PC-3 (cell line): ENCODE measurements at regions not wholly inside any gene's neighbourhood (a gene's known extent, or its start where the extent isn't known, plus 50 kb on each side); places are given as distances from the start of the nearest gene placed in this dataset.

Source experiments
- ATAC-seq: fragments of 200-7000 bp; cut with Tn5 transposase; 2 replicates; pipeline ENCODE4 v1.9.1; 2020; ENCODE audit warnings: mild to moderate bottlenecking, moderate library complexity
- BruUV-seq: library from RNA; stranded (reverse); fragments of 400-500 nt; replicated peaks from 2 replicates; lab custom pipeline; 2021; lab: Mats Ljungman, UMichigan
- CTCF ChIA-PET: fragments of 300-600 bp; sonication (Branson Sonifier 250); formaldehyde crosslinking; loops from one replicate; lab custom pipeline; 2022; ENCODE audit warnings: antibody characterized with exemption; lab: Charles Lee
- POLR2A ChIA-PET: fragments of 300-600 bp; sonication (Branson Sonifier 250); formaldehyde crosslinking; loops from one replicate; lab custom pipeline; 2022; ENCODE audit warnings: antibody characterized with exemption; ENCODE audit not compliant: unreplicated experiment; lab: Charles Lee
- DNase-seq: peaks from one replicate; pipeline ENCODE4 v3.0.0-alpha.2; 2015
- H2AFZ ChIP-seq: fragments of 300-600 bp; sonication (generic); 2 replicates; pipeline ENCODE4 v1.6.0; 2016; ENCODE audit warnings: antibody characterized with exemption, low read length
- H3F3A ChIP-seq: fragments of 300-600 bp; sonication (generic); one replicate; pipeline ENCODE4 v1.6.0; 2017; ENCODE audit warnings: antibody characterized with exemption, low read length, control low read depth, mild to moderate bottlenecking; ENCODE audit not compliant: unreplicated experiment
- H3K27ac ChIP-seq: fragments of 300-600 bp; sonication (generic); 2 replicates; pipeline ENCODE4 v1.5.1; 2016; ENCODE audit warnings: mild to moderate bottlenecking, low read length
- H3K27me3 ChIP-seq: fragments of 300-600 bp; sonication (generic); 2 replicates; pipeline ENCODE4 v1.6.1; 2016; ENCODE audit warnings: low read length, mixed read lengths
- H3K36me3 ChIP-seq: fragments of 300-600 bp; sonication (generic); 2 replicates; pipeline ENCODE4 v1.6.1; 2016; ENCODE audit warnings: low read depth, mixed run types, low read length, mixed read lengths
- H3K4me1 ChIP-seq: fragments of 300-600 bp; sonication (generic); 2 replicates; pipeline ENCODE4 v1.5.1; 2016; ENCODE audit warnings: low read length; ENCODE audit not compliant: insufficient read depth
- H3K4me2 ChIP-seq: fragments of 300-600 bp; sonication (generic); 2 replicates; pipeline ENCODE4 v1.6.0; 2016; ENCODE audit warnings: low read length
- H3K4me3 ChIP-seq: fragments of 300-600 bp; sonication (generic); 2 replicates; pipeline ENCODE4 v1.5.1; 2016; ENCODE audit warnings: mild to moderate bottlenecking, low read length, mixed read lengths
- H3K79me2 ChIP-seq: fragments of 300-600 bp; sonication (generic); 2 replicates; pipeline ENCODE4 v1.6.1; 2017; ENCODE audit warnings: low read length, mixed read lengths
- H3K9ac ChIP-seq: fragments of 300-600 bp; sonication (generic); 2 replicates; pipeline ENCODE4 v1.6.0; 2016; ENCODE audit warnings: mild to moderate bottlenecking, low read length
- H3K9me2 ChIP-seq: fragments of 300-600 bp; sonication (generic); replicated peaks from 2 replicates; pipeline ENCODE4 v1.6.1; 2016; ENCODE audit warnings: mixed run types, low read length, mixed read lengths
- H3K9me3 ChIP-seq: fragments of 300-600 bp; sonication (generic); 2 replicates; pipeline ENCODE4 v1.6.1; 2016; ENCODE audit warnings: low read length, mixed read lengths
- H4K20me1 ChIP-seq: fragments of 300-600 bp; sonication (generic); 2 replicates; pipeline ENCODE4 v1.6.1; 2016; ENCODE audit warnings: low read length, mixed read lengths
- EZH2 ChIP-seq: fragments of 300-600 bp; sonication (generic); IDR thresholded peaks from one replicate; pipeline ENCODE4 v1.6.1; 2017; ENCODE audit warnings: antibody characterized with exemption, mild to moderate bottlenecking, low read length; ENCODE audit not compliant: unreplicated experiment
- EZH2phosphoT487 ChIP-seq: fragments of 300-600 bp; sonication (generic); IDR thresholded peaks from 2 replicates; pipeline ENCODE4 v1.6.1; 2018; ENCODE audit warnings: mild to moderate bottlenecking, antibody characterized with exemption, low read length, borderline replicate concordance
- intact Hi-C: fragments of 100-400 bp; cut with micrococcal nuclease; formaldehyde crosslinking; loops from 2 replicates; pipeline ENCODE4 v1.9.0; 2023
- TF ChIP-seq, protein P1 (sequence below): fragments of 300-600 bp; sonication (generic); conservative IDR thresholded peaks from 2 replicates; pipeline ENCODE4 v1.5.1; 2017; ENCODE audit warnings: antibody characterized with exemption, low read depth, mild to moderate bottlenecking, low read length

DNA sequence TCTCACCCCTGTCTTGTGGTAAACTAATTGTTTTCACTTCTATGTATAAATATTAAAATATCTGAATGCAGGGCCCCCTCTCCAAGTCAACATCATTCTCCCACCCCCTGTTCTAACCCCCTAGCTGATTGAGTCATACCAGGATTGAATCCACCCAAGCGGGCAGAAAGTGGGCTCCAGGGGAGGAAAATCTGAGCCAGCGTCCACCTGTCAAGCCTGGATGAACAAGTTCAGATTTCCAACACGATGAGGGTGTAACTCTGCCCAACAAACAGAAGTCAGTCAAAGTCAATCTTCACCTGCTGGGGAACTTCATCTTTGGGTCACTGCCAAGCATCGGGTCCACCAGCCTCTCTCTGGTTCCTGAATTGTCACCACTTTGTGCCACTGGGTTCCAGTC, 162.9 kb upstream of the CELF2 start:
- no peaks in the 10 kb centered on the region for H3K9me3 ChIP-seq
- no peaks in the 10 kb centered on the region for H3K9me2 ChIP-seq
- intact Hi-C loops = no loop called here
- POLR2A ChIA-PET = no interaction called here
- DNase-seq = no peak
- H3K4me3 ChIP-seq = no peak overlapping the region
- no peak overlapping the region for H3K9ac ChIP-seq
- H3F3A ChIP-seq = no peaks in the 10 kb centered on the region
- no peaks in the 10 kb centered on the region for H4K20me1 ChIP-seq
- no peaks in the 10 kb centered on the region for H3K36me3 ChIP-seq
- H3K4me1 ChIP-seq = no peaks in the 10 kb centered on the region
- TF ChIP-seq EZH2 (no peak), EZH2phosphoT487 (no peak)
- TF ChIP-seq, protein P1, sequence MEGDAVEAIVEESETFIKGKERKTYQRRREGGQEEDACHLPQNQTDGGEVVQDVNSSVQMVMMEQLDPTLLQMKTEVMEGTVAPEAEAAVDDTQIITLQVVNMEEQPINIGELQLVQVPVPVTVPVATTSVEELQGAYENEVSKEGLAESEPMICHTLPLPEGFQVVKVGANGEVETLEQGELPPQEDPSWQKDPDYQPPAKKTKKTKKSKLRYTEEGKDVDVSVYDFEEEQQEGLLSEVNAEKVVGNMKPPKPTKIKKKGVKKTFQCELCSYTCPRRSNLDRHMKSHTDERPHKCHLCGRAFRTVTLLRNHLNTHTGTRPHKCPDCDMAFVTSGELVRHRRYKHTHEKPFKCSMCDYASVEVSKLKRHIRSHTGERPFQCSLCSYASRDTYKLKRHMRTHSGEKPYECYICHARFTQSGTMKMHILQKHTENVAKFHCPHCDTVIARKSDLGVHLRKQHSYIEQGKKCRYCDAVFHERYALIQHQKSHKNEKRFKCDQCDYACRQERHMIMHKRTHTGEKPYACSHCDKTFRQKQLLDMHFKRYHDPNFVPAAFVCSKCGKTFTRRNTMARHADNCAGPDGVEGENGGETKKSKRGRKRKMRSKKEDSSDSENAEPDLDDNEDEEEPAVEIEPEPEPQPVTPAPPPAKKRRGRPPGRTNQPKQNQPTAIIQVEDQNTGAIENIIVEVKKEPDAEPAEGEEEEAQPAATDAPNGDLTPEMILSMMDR = no peak
- no peak for ATAC-seq
- H2AFZ ChIP-seq = no peak overlapping the region
- H3K79me2 ChIP-seq = no peaks in the 10 kb centered on the region
- CTCF ChIA-PET = no interaction called here
- no TSS peak for BruUV-seq
- no peak overlapping the region for H3K4me2 ChIP-seq
- no peak overlapping the region for H3K27ac ChIP-seq
- no peaks in the 10 kb centered on the region for H3K27me3 ChIP-seq

DNA sequence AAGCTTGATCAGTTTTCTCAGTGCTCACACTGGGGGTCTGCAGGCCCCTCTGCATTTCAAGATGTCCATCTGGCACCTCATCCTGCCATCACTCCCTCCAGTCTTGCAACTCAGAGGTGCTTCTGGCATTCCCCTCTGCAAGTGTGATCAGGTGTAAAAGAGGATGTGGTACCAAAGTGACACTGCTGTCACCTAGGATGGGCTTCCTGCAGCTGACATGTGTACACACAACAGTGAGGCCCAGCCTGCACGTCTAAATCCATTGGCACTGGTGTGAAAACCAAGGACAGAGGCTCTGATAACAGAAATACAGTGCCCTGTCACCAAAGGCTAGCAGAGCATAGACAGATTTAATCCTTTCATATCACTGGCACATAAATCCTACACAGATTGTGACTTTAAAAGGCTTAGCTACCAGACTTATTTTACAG, 162.5 kb upstream of the CELF2 start:
- no peak overlapping the region for H3K27ac ChIP-seq
- H3K9ac ChIP-seq = no peak overlapping the region
- H3K9me2 ChIP-seq = no peaks in the 10 kb centered on the region
- H4K20me1 ChIP-seq = no peaks in the 10 kb centered on the region
- TF ChIP-seq EZH2phosphoT487 (no peak), EZH2 (no peak)
- no peak for ATAC-seq
- CTCF ChIA-PET = no interaction called here
- H3K27me3 ChIP-seq = no peaks in the 10 kb centered on the region
- H3F3A ChIP-seq = no peaks in the 10 kb centered on the region
- H3K9me3 ChIP-seq = no peaks in the 10 kb centered on the region
- H3K4me1 ChIP-seq = no peaks in the 10 kb centered on the region
- no peak overlapping the region for H3K4me2 ChIP-seq
- H3K36me3 ChIP-seq = no peaks in the 10 kb centered on the region
- no TSS peak for BruUV-seq
- POLR2A ChIA-PET = no interaction called here
- H2AFZ ChIP-seq = no peak overlapping the region
- intact Hi-C loops = no loop called here
- no peak for DNase-seq
- H3K4me3 ChIP-seq = no peak overlapping the region
- no peaks in the 10 kb centered on the region for H3K79me2 ChIP-seq

DNA sequence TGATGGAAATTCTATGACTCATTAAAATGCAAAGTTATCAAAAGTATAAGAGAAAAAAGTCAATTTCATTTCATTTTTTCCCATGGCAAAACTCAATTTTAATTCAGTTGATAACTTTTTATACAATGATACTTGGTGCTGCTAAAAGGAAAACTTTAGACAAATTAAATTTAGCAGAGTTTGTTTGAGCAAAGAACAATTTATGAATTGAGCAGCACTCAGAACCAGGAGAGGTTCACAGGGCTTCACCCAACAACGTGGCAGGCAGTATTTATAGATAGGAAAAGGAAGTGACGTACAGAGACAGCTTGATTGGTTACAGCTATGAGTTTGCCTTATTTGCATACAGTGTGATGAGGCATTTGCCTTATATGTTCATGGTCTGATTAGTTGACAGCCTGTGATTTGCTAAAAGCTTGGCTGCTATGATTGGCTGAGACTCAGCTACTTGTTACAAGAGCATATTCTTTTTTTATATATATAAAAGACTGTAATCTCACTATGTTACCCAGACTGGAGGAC, 157.2 kb upstream of the CELF2 start:
- no peaks in the 10 kb centered on the region for H3K36me3 ChIP-seq
- H3K4me1 ChIP-seq = no peaks in the 10 kb centered on the region
- TF ChIP-seq EZH2phosphoT487 (no peak), EZH2 (no peak)
- TF ChIP-seq, protein P1 = no peak
- H4K20me1 ChIP-seq = no peaks in the 10 kb centered on the region
- H3K4me2 ChIP-seq = no peak overlapping the region
- no peaks in the 10 kb centered on the region for H3F3A ChIP-seq
- no peaks in the 10 kb centered on the region for H3K27me3 ChIP-seq
- no peak overlapping the region for H3K27ac ChIP-seq
- no peak overlapping the region for H2AFZ ChIP-seq
- no peak for DNase-seq
- POLR2A ChIA-PET = no interaction called here
- H3K4me3 ChIP-seq = no peak overlapping the region
- no peaks in the 10 kb centered on the region for H3K9me2 ChIP-seq
- BruUV-seq = no TSS peak
- H3K79me2 ChIP-seq = no peaks in the 10 kb centered on the region
- H3K9me3 ChIP-seq = no peaks in the 10 kb centered on the region
- intact Hi-C loops = no loop called here
- CTCF ChIA-PET = no interaction called here
- no peak for ATAC-seq
- H3K9ac ChIP-seq = no peak overlapping the region
